Ascending aorta (tissue), 2 donors: ENCODE measurements at regions not wholly inside any gene's neighbourhood (a gene's known extent, or its start where the extent isn't known, plus 50 kb on each side); places are given as distances from the start of the nearest gene placed in this dataset.

Experiments
- DNase-seq, 2 donors: peaks; one replicate each; pipeline ENCODE4 v3.0.0-alpha.2; 2019; ENCODE audit warnings: low spot score in 2 of 2
- H3K27ac ChIP-seq, 2 donors: fragments of 200-600 bp; sonication (generic); one replicate each; pipeline ENCODE4 v1.5.1; 2016 to 2017; ENCODE audit warnings: mild to moderate bottlenecking in 1 of 2
- H3K27me3 ChIP-seq: fragments of 200-600 bp; sonication (generic); one replicate; pipeline ENCODE4 v1.5.1; 2017
- H3K36me3 ChIP-seq, 2 donors: fragments of 200-600 bp; sonication (generic); one replicate each; pipeline ENCODE4 v1.5.1; 2016
- H3K4me1 ChIP-seq, 2 donors: fragments of 200-600 bp; sonication (generic); one replicate each; pipeline ENCODE4 v1.5.1; 2016 to 2017; ENCODE audit warnings: mild to moderate bottlenecking in 1 of 2
- H3K4me3 ChIP-seq, 2 donors: fragments of 200-600 bp; sonication (generic); one replicate each; pipeline ENCODE4 v1.5.1; 2016 to 2017; ENCODE audit warnings: mild to moderate bottlenecking in 1 of 2
- H3K9me3 ChIP-seq, 2 donors: fragments of 200-600 bp; sonication (generic); one replicate each; pipeline ENCODE4 v1.5.1; 2016
- intact Hi-C: fragments of 100-400 bp; cut with DNase I; formaldehyde crosslinking; loops from one replicate; pipeline ENCODE4 v1.15.1; 2023
- TF ChIP-seq, protein P1 (sequence below), 3 experiments: fragments of 200-600 bp in 2 of 3; fragments of 450-650 bp in 1 of 3; sonication (generic) in 2 of 3; IDR thresholded peaks; one replicate each; pipeline ENCODE4 v1.5.1; 2016 to 2019; ENCODE audit warnings: antibody characterized with exemption in 3 of 3, mild to moderate bottlenecking in 1 of 3, moderate library complexity in 1 of 3

DNA sequence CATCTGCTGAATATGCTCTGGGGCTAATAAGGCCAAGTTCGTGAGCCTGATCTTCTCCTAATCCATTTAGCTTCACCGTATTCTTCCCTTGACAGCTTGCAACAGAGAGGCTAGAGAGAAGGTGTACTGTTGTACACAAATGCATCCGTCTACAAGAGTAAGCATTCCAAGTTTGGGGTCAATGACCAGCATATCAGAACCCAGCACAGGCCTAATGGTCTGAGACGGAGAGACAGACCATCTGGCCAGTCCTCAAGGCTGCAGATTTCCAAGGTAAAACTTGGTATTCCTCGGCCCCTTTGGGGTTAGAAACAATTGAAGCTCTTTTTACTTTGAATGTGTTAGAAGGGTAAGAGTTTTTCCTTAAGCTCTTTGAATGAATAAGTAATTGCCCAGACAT lies 481.2 kb upstream of the KLF4 start:
- Histone ChIP-seq H3K9me3 (no peaks in the 10 kb centered on the region), H3K4me3 (no peak overlapping the region), H3K27ac (no peak overlapping the region), H3K27me3 (no peaks in the 10 kb centered on the region), H3K4me1 (no peaks in the 10 kb centered on the region), H3K36me3 (no peaks in the 10 kb centered on the region)
- no peak for DNase-seq
- intact Hi-C loops = no loop called here
- TF ChIP-seq, protein P1, sequence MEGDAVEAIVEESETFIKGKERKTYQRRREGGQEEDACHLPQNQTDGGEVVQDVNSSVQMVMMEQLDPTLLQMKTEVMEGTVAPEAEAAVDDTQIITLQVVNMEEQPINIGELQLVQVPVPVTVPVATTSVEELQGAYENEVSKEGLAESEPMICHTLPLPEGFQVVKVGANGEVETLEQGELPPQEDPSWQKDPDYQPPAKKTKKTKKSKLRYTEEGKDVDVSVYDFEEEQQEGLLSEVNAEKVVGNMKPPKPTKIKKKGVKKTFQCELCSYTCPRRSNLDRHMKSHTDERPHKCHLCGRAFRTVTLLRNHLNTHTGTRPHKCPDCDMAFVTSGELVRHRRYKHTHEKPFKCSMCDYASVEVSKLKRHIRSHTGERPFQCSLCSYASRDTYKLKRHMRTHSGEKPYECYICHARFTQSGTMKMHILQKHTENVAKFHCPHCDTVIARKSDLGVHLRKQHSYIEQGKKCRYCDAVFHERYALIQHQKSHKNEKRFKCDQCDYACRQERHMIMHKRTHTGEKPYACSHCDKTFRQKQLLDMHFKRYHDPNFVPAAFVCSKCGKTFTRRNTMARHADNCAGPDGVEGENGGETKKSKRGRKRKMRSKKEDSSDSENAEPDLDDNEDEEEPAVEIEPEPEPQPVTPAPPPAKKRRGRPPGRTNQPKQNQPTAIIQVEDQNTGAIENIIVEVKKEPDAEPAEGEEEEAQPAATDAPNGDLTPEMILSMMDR (IDR thresholded peaks at IDR 0.05) = no peak

DNA sequence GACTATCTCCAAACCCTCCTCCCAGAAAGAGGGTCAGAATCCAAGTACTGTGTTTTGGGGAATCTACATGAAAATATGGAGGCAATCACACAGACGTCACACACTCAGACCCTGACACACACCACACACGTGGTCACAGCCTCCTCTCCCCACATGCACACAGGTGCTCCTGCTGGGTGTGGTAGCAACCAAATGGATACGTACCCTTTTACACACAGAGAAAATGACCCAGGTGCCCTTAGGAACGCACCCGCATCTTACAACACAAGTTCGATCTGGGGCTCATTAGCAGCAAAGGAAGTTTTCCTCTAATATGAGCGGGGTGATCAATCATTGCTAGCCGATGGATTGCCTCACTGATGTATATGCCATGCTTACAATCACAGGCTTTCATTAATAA lies 480.2 kb upstream of the KLF4 start:
- no peak for DNase-seq
- Histone ChIP-seq H3K9me3 (no peaks in the 10 kb centered on the region), H3K4me1 (no peaks in the 10 kb centered on the region), H3K4me3 (no peak overlapping the region), H3K36me3 (no peaks in the 10 kb centered on the region), H3K27me3 (no peaks in the 10 kb centered on the region), H3K27ac (no peak overlapping the region)
- intact Hi-C loops = no loop called here
- TF ChIP-seq, protein P1 (IDR thresholded peaks at IDR 0.05) = no peak

DNA sequence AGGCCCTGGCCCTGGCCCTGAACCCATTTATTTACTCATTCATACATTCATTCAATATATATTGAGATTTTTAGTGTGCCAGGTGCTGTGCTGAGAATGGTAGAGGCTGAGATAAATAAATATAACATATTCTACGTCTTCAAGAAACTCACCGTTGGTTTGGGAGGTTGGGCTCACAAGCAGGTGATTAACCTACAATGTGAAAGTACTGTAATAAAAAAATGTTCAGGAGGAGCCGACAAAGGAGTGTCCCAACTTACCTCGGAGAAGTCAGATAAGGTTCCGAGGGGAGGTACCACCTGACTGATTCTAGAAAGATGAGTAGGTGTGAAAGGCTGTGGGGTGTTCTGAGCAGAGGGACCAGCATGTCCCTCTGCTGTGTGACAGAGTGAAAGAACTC lies 479.6 kb upstream of the KLF4 start:
- Histone ChIP-seq H3K36me3 (no peaks in the 10 kb centered on the region), H3K9me3 (no peaks in the 10 kb centered on the region), H3K4me3 (no peak overlapping the region), H3K4me1 (no peaks in the 10 kb centered on the region), H3K27me3 (no peaks in the 10 kb centered on the region), H3K27ac (no peak overlapping the region)
- no peak for DNase-seq
- TF ChIP-seq, protein P1 (IDR thresholded peaks at IDR 0.05) = no peak
- intact Hi-C loops = no loop called here

DNA sequence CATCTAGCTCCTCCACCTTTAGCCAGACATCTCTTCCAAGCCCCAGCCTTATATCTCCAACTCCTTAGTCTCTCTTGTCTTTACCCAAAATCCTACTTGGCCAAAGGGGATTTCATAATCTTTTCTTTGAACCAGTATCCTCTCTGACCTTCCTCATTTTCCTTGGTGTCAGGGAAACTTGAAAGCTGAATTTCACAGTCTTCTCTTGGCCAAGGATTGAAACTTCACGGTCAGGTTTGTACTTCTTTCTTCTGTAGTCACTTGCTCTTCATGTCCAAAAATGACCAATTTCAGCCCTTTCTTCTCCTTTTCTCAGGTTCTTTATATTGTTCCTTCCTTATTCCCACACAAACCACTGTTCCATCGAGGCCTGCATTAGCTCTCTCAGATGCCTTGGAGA lies 473.7 kb upstream of the KLF4 start:
- no peaks in the 10 kb centered on the region for H3K9me3 ChIP-seq
- TF ChIP-seq, protein P1 (IDR thresholded peaks at IDR 0.05) = no peak
- H3K27ac ChIP-seq = no peak overlapping the region
- no peaks in the 10 kb centered on the region for H3K4me1 ChIP-seq
- H3K4me3 ChIP-seq = no peak overlapping the region
- DNase-seq = no peak
- H3K36me3 ChIP-seq = no peaks in the 10 kb centered on the region
- no peaks in the 10 kb centered on the region for H3K27me3 ChIP-seq
- intact Hi-C loops = no loop called here

DNA sequence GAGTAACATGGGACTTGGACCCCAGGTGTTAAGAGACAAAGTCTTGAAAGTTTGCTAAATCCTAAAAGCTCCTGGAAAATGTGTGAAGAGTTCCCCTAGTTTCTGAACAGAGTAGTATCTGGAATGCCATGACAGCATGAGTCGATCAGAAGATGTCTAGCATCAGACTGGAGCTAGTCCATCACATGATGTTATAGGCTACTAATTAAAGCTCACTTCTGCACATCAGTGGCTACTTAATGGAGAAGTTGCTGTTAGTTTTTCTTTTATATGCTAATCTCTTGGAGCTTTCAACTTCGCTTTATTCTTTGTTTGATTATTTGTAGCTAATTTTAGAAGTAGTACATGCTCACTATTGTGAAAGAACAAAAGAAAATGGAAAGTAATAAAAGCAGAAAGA lies 471.3 kb upstream of the KLF4 start:
- no peak overlapping the region for H3K4me3 ChIP-seq
- intact Hi-C loops = no loop called here
- H3K4me1 ChIP-seq = no peaks in the 10 kb centered on the region
- no peaks in the 10 kb centered on the region for H3K9me3 ChIP-seq
- no peak overlapping the region for H3K27ac ChIP-seq
- no peaks in the 10 kb centered on the region for H3K36me3 ChIP-seq
- no peak for DNase-seq
- TF ChIP-seq, protein P1 (IDR thresholded peaks at IDR 0.05) = no peak
- no peaks in the 10 kb centered on the region for H3K27me3 ChIP-seq

DNA sequence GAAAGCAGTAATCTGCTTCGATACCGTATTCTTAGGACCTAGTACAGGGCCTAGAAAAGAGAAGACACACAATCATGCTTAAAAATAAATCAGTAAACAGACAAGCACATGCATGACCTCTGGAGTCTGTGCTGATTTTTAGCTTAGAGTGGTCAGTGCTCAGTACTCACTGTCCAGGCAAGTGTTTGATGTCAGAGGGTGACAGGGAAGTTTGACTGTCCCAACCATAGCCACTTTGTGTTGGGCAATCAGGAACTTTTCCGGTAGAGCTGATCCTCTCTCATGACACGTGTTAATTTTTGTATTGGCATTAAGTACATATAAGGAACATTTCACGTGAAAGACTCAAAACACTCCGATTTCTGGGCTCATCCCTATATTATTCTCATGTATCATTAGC lies 464.7 kb upstream of the KLF4 start:
- H3K4me1 ChIP-seq = no peaks in the 10 kb centered on the region
- H3K9me3 ChIP-seq = no peaks in the 10 kb centered on the region
- no peaks in the 10 kb centered on the region for H3K27me3 ChIP-seq
- TF ChIP-seq, protein P1 (IDR thresholded peaks at IDR 0.05) = no peak
- peak in 1 of 2 donors; percentile 67 for DNase-seq
- no peak overlapping the region for H3K4me3 ChIP-seq
- no peak overlapping the region for H3K27ac ChIP-seq
- intact Hi-C loops = no loop called here
- no peaks in the 10 kb centered on the region for H3K36me3 ChIP-seq
